GM12878 (cell line): ENCODE measurements at regions not wholly inside any gene's neighbourhood (a gene's known extent, or its start where the extent isn't known, plus 50 kb on each side); places are given as distances from the start of the nearest gene placed in this dataset.

ENCODE experiments used
- ATAC-seq: fragments of 200-7000 bp; cut with Tn5 transposase; 3 replicates; pipeline ENCODE4 v1.9.1; 2020; ENCODE audit warnings: mild to moderate bottlenecking, moderate library complexity
- BruUV-seq: library from RNA; stranded (reverse); fragments of 400-500 nt; replicated peaks from 2 replicates; lab custom pipeline; 2021; lab: Mats Ljungman, UMichigan
- CTCF ChIA-PET: fragments of 300-600 bp; sonication (Branson Sonifier 250); formaldehyde crosslinking; extraction: SDS; loops from one replicate; lab custom pipeline; 2021; ENCODE audit warnings: inconsistent platforms; lab: Yijun Ruan, JAX
- POLR2A ChIA-PET: fragments of 350-600 bp; formaldehyde crosslinking; extraction: SDS; loops from one replicate; lab custom pipeline; 2021; ENCODE audit warnings: inconsistent platforms; lab: Charles Lee
- RAD21 ChIA-PET: fragments of 300-600 bp; sonication (Branson Sonifier 250); formaldehyde crosslinking; loops from one replicate; lab custom pipeline; 2023; ENCODE audit warnings: antibody characterized with exemption; ENCODE audit not compliant: unreplicated experiment; lab: Charles Lee
- SMC1A ChIA-PET: fragments of 300-600 bp; sonication (Branson Sonifier 250); formaldehyde crosslinking; loops from one replicate; lab custom pipeline; 2023; ENCODE audit not compliant: unreplicated experiment, uncharacterized antibody; lab: Charles Lee
- DNase-seq: peaks from one replicate; pipeline ENCODE4 v3.0.0-alpha.2; 2011; ENCODE audit warnings: low read depth, low spot score
- FAIRE-seq: peaks from 3 replicates; lab custom pipeline; 2011; peaks lifted over from hg19 to GRCh38; lab: Jason Lieb, UNC
- H2AFZ ChIP-seq: 2 replicates; pipeline ENCODE4 v1.6.0; 2011; ENCODE audit warnings: low read depth, low read length, control low read depth; ENCODE audit not compliant: control insufficient read depth
- H3K27ac ChIP-seq: 2 replicates; pipeline ENCODE4 v1.5.1; 2011; ENCODE audit warnings: control low read depth; ENCODE audit not compliant: control insufficient read depth, insufficient read depth
- H3K27me3 ChIP-seq, 2 experiments: replicated peaks in 1 of 2; 2 replicates each; pipeline versions ENCODE4 v1.6.0 to v1.6.1; 2011; ENCODE audit warnings: low read length in 1 of 2; ENCODE audit not compliant: control insufficient read depth in 2 of 2, insufficient read depth in 2 of 2
- H3K36me3 ChIP-seq, 2 experiments: 2 replicates each; pipeline ENCODE4 v1.5.1; 2011; ENCODE audit warnings: low read length in 1 of 2; ENCODE audit not compliant: control insufficient read depth in 2 of 2, insufficient read depth in 2 of 2
- H3K4me1 ChIP-seq: 2 replicates; pipeline ENCODE4 v1.6.1; 2011; ENCODE audit warnings: mild to moderate bottlenecking, low read length, moderate library complexity, mixed read lengths; ENCODE audit not compliant: control insufficient read depth, insufficient read depth
- H3K4me2 ChIP-seq: 2 replicates; pipeline ENCODE4 v1.6.0; 2011; ENCODE audit warnings: control low read depth; ENCODE audit not compliant: control insufficient read depth, insufficient read depth
- H3K4me3 ChIP-seq: fragments of 200-600 bp; sonication (generic); 2 replicates; pipeline ENCODE4 v1.5.1; 2016
- H3K79me2 ChIP-seq: 2 replicates; pipeline ENCODE4 v1.6.0; 2011; ENCODE audit warnings: low read length; ENCODE audit not compliant: control insufficient read depth, insufficient read depth
- H3K9ac ChIP-seq: 2 replicates; pipeline ENCODE4 v1.8.0; 2011; ENCODE audit warnings: low read length, control low read depth, mixed read lengths; ENCODE audit not compliant: control insufficient read depth, insufficient read depth
- H3K9me3 ChIP-seq: replicated peaks from 3 replicates; pipeline ENCODE4 v1.5.1; 2011; ENCODE audit warnings: mild to moderate bottlenecking, low read length; ENCODE audit not compliant: control insufficient read depth, insufficient read depth
- H4K20me1 ChIP-seq: 2 replicates; pipeline ENCODE4 v1.6.0; 2011; ENCODE audit not compliant: control insufficient read depth, insufficient read depth
- ASH2L ChIP-seq: fragments of 300-600, 200-600 bp; sonication (generic); IDR thresholded peaks from 2 replicates; pipeline ENCODE4 v1.6.1; 2017; ENCODE audit warnings: low read depth, mild to moderate bottlenecking, borderline replicate concordance
- CHD1 ChIP-seq: IDR thresholded peaks from 2 replicates; pipeline ENCODE4 v1.6.1; 2012; ENCODE audit warnings: low read depth, low read length, improper control_type of control experiment
- JUNB ChIP-seq: IDR thresholded peaks from 2 replicates; pipeline ENCODE4 v1.6.1; 2016; ENCODE audit warnings: antibody characterized with exemption, mild to moderate bottlenecking
- MEF2B ChIP-seq: fragments of 450-650 bp; IDR thresholded peaks from 2 replicates; pipeline ENCODE4 v1.6.1; 2018; ENCODE audit warnings: mild to moderate bottlenecking, moderate library complexity; ENCODE audit not compliant: partially characterized antibody, poor library complexity, severe bottlenecking
- MTA3 ChIP-seq: IDR thresholded peaks from 2 replicates; pipeline ENCODE4 v1.6.1; 2012; ENCODE audit warnings: low read length, inconsistent platforms, borderline replicate concordance
- MYC ChIP-seq: IDR thresholded peaks from 2 replicates; pipeline ENCODE4 v1.6.1; 2011; ENCODE audit warnings: mild to moderate bottlenecking, low read length, moderate library complexity, inconsistent platforms; ENCODE audit not compliant: insufficient read depth, insufficient replicate concordance, insufficient read length, severe bottlenecking
- NR2C2 ChIP-seq: IDR thresholded peaks from 2 replicates; pipeline ENCODE4 v1.6.1; 2011; ENCODE audit warnings: borderline replicate concordance, low read depth; ENCODE audit not compliant: control insufficient read depth, insufficient read length
- SMAD1 ChIP-seq: fragments of 450-650 bp; IDR thresholded peaks from 2 replicates; pipeline ENCODE4 v1.6.1; 2018; ENCODE audit warnings: mild to moderate bottlenecking, low read depth; ENCODE audit not compliant: partially characterized antibody
- TAF1 ChIP-seq: IDR thresholded peaks from 2 replicates; pipeline ENCODE4 v1.6.1; 2011; ENCODE audit warnings: mild to moderate bottlenecking, low read depth, low read length, borderline replicate concordance
- ZNF24 ChIP-seq: fragments of 450-650 bp; IDR thresholded peaks from 2 replicates; pipeline ENCODE4 v1.6.1; 2017; ENCODE audit warnings: antibody characterized with exemption, mild to moderate bottlenecking
- ZNF622 ChIP-seq: fragments of 450-650 bp; IDR thresholded peaks from 2 replicates; pipeline ENCODE4 v1.6.1; 2017; ENCODE audit warnings: mild to moderate bottlenecking, inconsistent platforms
- WGBS: methylation state at CpG from one replicate; pipeline ENCODE4 v1.1.6; 2016; ENCODE audit warnings: low lambda C conversion rate; ENCODE audit not compliant: insufficient replicate concordance, insufficient coverage; ENCODE audit errors: missing lambda C conversion rate; 5-methylcytosine and 5-hydroxymethylcytosine counted together
- in situ Hi-C: fragments of 300-500 bp; cut with MboI; formaldehyde crosslinking; loops from 9 replicates; pipeline ENCODE4 v1.14.3; 2018; ENCODE audit warnings: mixed read lengths
- intact Hi-C: fragments of 100-400 bp; cut with micrococcal nuclease; formaldehyde crosslinking; loops from one replicate; pipeline ENCODE4 v1.14.2; 2022; ENCODE audit not compliant: unreplicated experiment
- TF ChIP-seq, protein P1 (sequence below): fragments of 450-650 bp; IDR thresholded peaks from 2 replicates; pipeline ENCODE4 v1.6.1; 2017; ENCODE audit warnings: antibody characterized with exemption, mild to moderate bottlenecking, moderate library complexity
- TF ChIP-seq, protein P2 (sequence below): fragments of 450-650 bp; formaldehyde crosslinking; IDR thresholded peaks from 2 replicates; pipeline ENCODE4 v1.4.0; 2022; ENCODE audit warnings: mild to moderate bottlenecking, moderate library complexity
- TF ChIP-seq, protein P3 (sequence below): fragments of 450-650 bp; IDR thresholded peaks from 2 replicates; pipeline ENCODE4 v1.6.1; 2017; ENCODE audit warnings: low read depth, mild to moderate bottlenecking, moderate library complexity

DNA sequence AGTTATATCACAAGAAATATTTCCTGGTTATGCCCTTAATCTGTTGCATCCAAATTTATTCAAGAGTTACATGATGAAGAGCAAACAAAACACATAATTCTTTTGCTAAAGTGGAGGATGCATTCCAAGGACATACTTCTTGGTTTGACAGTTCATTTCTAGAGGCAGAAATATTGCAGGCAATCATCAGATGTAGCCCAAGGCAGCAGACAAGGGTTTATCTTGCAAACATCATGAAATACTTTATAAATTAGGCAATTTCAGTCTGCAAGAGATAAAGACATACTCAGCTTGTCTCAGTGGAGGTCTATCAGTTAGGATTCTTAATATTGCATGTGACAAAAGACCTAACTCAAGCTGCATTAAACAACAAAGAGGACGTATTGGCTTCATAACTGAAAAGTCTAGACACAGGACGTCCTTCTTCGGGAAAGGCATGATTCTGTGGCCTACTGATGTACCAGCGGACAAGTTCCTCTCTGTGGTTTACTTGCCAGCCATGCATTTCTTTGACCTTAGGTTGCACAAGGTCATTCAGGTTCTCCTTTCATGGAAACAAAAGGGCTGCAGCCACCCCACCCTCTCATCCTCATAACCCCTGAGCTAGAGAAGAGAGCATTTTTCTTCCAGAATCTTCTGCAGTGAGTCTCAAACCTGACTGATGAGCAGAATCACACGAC, 204.1 kb downstream of the KATNAL1 start:
- ChIA-PET RAD21 (interaction anchor here (0.8 to 1.8 kb wide), 2 partner anchors 12 to 332 kb away, joined by 3 to 4 read pairs; no protein-coding TSS in a partner anchor), CTCF (interaction anchor here (1.1 to 2.1 kb wide), 3 partner anchors 9 to 180 kb away, joined by 3 to 5 read pairs (median 5); no protein-coding TSS in a partner anchor), SMC1A (interaction anchor here (0.7 to 1.3 kb wide), 2 partner anchors 9 to 331 kb away, joined by 3 to 4 read pairs; no protein-coding TSS in a partner anchor), POLR2A (no interaction called here)
- Histone ChIP-seq H3K9ac (no peak overlapping the region), H4K20me1 (no peaks in the 10 kb centered on the region), H3K4me3 (no peak overlapping the region), H3K79me2 (no peaks in the 10 kb centered on the region), H3K4me1 (no peaks in the 10 kb centered on the region), H3K27me3 (peaks cover 0 to 3% of the 10 kb centered on the region in 2 experiments; a peak in 1 of 4 replicates), H3K36me3 (no peaks in the 10 kb centered on the region), H2AFZ (no peak overlapping the region), H3K27ac (no peak overlapping the region), H3K9me3 (no peaks in the 10 kb centered on the region), H3K4me2 (no peak overlapping the region)
- DNase-seq (no peak), ATAC-seq (no peak), FAIRE-seq (no peak)
- WGBS, result 24% methylated on average over 5 of the region's 5 CpGs
- in situ Hi-C loops (no loop called here), intact Hi-C loops (no loop called here)
- no TSS peak for BruUV-seq
- TF ChIP-seq JUNB (no peak), TAF1 (no peak), NR2C2 (no peak), ASH2L (no peak), ZNF622 (no peak), CHD1 (no peak), MTA3 (no peak), SMAD1 (no peak), MEF2B (no peak), MYC (no peak), ZNF24 (no peak)
- TF ChIP-seq, protein P1, sequence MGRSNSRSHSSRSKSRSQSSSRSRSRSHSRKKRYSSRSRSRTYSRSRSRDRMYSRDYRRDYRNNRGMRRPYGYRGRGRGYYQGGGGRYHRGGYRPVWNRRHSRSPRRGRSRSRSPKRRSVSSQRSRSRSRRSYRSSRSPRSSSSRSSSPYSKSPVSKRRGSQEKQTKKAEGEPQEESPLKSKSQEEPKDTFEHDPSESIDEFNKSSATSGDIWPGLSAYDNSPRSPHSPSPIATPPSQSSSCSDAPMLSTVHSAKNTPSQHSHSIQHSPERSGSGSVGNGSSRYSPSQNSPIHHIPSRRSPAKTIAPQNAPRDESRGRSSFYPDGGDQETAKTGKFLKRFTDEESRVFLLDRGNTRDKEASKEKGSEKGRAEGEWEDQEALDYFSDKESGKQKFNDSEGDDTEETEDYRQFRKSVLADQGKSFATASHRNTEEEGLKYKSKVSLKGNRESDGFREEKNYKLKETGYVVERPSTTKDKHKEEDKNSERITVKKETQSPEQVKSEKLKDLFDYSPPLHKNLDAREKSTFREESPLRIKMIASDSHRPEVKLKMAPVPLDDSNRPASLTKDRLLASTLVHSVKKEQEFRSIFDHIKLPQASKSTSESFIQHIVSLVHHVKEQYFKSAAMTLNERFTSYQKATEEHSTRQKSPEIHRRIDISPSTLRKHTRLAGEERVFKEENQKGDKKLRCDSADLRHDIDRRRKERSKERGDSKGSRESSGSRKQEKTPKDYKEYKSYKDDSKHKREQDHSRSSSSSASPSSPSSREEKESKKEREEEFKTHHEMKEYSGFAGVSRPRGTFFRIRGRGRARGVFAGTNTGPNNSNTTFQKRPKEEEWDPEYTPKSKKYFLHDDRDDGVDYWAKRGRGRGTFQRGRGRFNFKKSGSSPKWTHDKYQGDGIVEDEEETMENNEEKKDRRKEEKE, result no peak
- TF ChIP-seq, protein P2, sequence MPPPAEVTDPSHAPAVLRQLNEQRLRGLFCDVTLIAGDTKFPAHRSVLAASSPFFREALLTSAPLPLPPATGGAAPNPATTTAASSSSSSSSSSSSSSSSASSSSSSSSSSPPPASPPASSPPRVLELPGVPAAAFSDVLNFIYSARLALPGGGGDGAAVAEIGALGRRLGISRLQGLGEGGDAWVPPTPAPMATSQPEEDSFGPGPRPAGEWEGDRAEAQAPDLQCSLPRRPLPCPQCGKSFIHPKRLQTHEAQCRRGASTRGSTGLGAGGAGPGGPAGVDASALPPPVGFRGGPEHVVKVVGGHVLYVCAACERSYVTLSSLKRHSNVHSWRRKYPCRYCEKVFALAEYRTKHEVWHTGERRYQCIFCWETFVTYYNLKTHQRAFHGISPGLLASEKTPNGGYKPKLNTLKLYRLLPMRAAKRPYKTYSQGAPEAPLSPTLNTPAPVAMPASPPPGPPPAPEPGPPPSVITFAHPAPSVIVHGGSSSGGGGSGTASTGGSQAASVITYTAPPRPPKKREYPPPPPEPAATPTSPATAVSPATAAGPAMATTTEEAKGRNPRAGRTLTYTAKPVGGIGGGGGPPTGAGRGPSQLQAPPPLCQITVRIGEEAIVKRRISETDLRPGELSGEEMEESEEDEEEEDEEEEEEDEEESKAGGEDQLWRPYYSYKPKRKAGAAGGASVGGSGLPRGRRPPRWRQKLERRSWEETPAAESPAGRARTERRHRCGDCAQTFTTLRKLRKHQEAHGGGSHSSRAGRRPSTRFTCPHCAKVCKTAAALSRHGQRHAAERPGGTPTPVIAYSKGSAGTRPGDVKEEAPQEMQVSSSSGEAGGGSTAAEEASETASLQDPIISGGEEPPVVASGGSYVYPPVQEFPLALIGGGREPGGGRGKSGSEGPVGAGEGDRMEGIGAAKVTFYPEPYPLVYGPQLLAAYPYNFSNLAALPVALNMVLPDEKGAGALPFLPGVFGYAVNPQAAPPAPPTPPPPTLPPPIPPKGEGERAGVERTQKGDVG, result no peak
- TF ChIP-seq, protein P3, sequence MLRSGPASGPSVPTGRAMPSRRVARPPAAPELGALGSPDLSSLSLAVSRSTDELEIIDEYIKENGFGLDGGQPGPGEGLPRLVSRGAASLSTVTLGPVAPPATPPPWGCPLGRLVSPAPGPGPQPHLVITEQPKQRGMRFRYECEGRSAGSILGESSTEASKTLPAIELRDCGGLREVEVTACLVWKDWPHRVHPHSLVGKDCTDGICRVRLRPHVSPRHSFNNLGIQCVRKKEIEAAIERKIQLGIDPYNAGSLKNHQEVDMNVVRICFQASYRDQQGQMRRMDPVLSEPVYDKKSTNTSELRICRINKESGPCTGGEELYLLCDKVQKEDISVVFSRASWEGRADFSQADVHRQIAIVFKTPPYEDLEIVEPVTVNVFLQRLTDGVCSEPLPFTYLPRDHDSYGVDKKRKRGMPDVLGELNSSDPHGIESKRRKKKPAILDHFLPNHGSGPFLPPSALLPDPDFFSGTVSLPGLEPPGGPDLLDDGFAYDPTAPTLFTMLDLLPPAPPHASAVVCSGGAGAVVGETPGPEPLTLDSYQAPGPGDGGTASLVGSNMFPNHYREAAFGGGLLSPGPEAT, result no peak
